Neutrophil (primary cell): ENCODE measurements at regions not wholly inside any gene's neighbourhood (a gene's known extent, or its start where the extent isn't known, plus 50 kb on each side); places are given as distances from the start of the nearest gene placed in this dataset.

Experiments
- H3K27ac ChIP-seq: fragments of 200-600 bp; sonication (generic); 2 replicates; pipeline ENCODE4 v1.5.1; 2016; ENCODE audit warnings: mild to moderate bottlenecking, moderate library complexity
- H3K27me3 ChIP-seq: fragments of 200-600 bp; sonication (generic); 2 replicates; pipeline ENCODE4 v1.6.0; 2016; ENCODE audit warnings: mild to moderate bottlenecking
- H3K36me3 ChIP-seq: fragments of 200-600 bp; sonication (generic); 2 replicates; pipeline ENCODE4 v1.5.1; 2017
- H3K4me1 ChIP-seq, 2 experiments: fragments of 200-600 bp in 1 of 2; sonication (generic) in 1 of 2; 1 replicate in 1 of 2; 2 replicates in 1 of 2; pipeline versions ENCODE4 v1.5.1 to v1.6.1; 2013 to 2016; ENCODE audit warnings: low read depth in 1 of 2, low read length in 1 of 2, mild to moderate bottlenecking in 1 of 2, moderate library complexity in 1 of 2; ENCODE audit not compliant: control insufficient read depth in 1 of 2, insufficient read depth in 1 of 2
- H3K4me3 ChIP-seq, 2 experiments: fragments of 200-600 bp in 1 of 2; sonication (generic) in 1 of 2; 1 replicate in 1 of 2; 2 replicates in 1 of 2; pipeline ENCODE4 v1.5.1; 2013 to 2016; ENCODE audit warnings: low read depth in 1 of 2, low read length in 1 of 2, mild to moderate bottlenecking in 1 of 2, moderate library complexity in 1 of 2
- H3K9me3 ChIP-seq: fragments of 200-600 bp; sonication (generic); 2 replicates; pipeline ENCODE4 v1.5.1; 2016
- TF ChIP-seq, protein P1 (sequence below): fragments of 200-600 bp; sonication (generic); IDR thresholded peaks from 2 replicates; pipeline ENCODE4 v1.5.1; 2016; ENCODE audit warnings: antibody characterized with exemption

DNA sequence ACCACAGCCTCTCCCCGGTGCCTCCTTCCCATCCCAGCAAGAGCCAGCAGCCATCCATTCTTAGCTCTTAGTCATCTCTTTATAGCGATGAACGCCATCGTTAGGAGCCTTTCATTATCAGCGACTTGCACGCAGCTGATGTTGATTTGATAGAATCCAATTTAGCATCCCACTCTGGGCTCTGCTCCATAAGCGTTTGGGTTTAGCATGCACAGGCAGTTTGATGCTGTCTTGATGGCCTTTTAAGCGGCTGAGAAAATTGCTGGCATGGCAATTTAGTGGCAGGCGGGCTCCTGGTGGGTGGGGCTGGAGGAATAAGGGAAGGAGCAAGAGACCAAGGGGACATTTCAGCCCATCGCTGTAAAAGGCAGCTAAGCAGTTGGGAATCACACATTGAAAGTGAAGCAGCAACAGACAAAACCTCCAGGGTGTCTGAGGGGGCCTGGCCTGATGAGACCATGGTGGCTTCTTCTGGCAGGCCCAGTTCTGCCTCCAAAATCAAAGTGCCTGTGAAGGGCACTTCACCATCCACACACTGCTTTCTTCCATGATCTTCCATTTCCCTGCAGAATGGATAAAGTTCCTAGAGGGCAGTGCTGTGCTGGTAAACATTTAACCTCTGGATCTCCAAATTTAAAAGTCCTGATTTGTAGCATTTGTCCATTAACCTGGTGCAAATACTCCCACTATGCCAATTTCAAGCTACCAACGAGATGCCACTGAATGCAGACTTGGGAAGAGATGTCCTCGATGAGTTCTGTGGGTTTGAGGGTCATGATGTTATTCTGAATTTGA, 107.8 kb upstream of the PLXNA4 start:
- H3K27ac ChIP-seq, result no peak overlapping the region
- H3K36me3 ChIP-seq, result no peaks in the 10 kb centered on the region
- H3K4me1 ChIP-seq, result no peaks in the 10 kb centered on the region

DNA sequence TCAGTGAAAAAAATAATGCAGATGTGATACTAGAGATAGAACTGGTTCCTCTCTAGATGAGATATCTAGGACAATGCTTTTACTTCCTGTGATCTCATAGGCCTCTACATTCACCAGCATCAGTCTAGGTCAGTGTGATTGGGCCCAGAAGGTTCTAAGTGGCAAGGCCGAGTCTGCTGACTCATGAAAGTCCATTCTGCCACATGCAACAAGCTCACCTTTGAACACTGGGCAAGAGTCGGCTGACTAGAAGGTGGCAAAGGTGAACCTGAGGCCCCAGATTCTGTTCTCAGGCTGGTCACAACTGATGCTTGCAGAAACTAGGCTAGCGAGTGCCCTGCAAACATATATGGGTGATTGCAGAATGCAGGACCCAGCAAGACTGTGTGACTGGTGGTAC, 105.7 kb upstream of the PLXNA4 start:
- H3K9me3 ChIP-seq, result no peaks in the 10 kb centered on the region
- TF ChIP-seq, protein P1, sequence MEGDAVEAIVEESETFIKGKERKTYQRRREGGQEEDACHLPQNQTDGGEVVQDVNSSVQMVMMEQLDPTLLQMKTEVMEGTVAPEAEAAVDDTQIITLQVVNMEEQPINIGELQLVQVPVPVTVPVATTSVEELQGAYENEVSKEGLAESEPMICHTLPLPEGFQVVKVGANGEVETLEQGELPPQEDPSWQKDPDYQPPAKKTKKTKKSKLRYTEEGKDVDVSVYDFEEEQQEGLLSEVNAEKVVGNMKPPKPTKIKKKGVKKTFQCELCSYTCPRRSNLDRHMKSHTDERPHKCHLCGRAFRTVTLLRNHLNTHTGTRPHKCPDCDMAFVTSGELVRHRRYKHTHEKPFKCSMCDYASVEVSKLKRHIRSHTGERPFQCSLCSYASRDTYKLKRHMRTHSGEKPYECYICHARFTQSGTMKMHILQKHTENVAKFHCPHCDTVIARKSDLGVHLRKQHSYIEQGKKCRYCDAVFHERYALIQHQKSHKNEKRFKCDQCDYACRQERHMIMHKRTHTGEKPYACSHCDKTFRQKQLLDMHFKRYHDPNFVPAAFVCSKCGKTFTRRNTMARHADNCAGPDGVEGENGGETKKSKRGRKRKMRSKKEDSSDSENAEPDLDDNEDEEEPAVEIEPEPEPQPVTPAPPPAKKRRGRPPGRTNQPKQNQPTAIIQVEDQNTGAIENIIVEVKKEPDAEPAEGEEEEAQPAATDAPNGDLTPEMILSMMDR, result no peak
- H3K4me3 ChIP-seq, result no peak overlapping the region
- H3K4me1 ChIP-seq, result no peaks in the 10 kb centered on the region
- H3K36me3 ChIP-seq, result no peaks in the 10 kb centered on the region
- H3K27ac ChIP-seq, result no peak overlapping the region
- H3K27me3 ChIP-seq, result no peaks in the 10 kb centered on the region

More for the DNA sequence above, 107.8 kb upstream of the PLXNA4 start:
- Histone ChIP-seq H3K9me3 (no peaks in the 10 kb centered on the region), H3K4me3 (no peak overlapping the region), H3K27me3 (no peaks in the 10 kb centered on the region)
- TF ChIP-seq, protein P1, result no peak

DNA sequence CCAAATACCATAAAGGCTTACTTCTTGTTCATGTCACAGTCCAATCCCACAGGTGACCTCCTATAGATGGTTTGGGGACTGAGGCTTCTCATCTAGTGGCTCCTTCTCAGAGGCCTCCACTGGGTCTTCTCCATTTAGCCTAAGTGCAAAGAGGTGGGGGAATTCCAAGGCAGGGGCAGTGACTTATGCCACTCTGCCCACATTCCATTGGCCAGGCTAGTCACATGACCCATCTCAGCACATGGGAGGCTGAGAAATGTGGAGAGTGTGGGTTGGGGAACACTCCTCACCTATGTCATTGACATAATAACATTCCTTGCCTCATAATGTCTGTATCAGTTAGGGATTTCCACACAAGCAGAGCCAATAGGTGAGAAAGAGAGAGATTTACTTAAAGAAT, 104.3 kb upstream of the PLXNA4 start:
- Histone ChIP-seq H3K36me3 (no peaks in the 10 kb centered on the region), H3K9me3 (no peaks in the 10 kb centered on the region), H3K4me1 (no peaks in the 10 kb centered on the region), H3K4me3 (no peak overlapping the region), H3K27ac (no peak overlapping the region), H3K27me3 (no peaks in the 10 kb centered on the region)
- TF ChIP-seq, protein P1, result no peak

DNA sequence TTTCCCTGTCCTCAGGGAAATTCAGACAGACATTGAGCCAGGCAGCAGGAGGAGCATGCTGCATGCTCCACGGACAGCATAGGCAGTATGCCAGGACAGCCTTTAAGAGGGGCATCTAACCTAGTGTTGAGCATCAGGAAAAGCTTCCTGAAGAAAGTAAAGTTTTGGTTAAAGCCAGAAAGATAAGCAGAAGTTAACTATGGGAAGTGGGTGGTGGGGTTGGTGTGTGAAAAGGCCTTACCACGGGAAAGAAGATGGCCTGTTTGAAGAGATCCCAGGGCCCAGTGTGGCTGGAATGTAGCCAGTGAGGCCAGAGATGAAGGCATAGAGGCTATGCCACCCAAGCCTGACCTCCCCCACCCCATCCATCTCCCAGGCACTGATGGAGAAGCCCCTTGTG, 102.4 kb upstream of the PLXNA4 start:
- Histone ChIP-seq H3K27me3 (no peaks in the 10 kb centered on the region), H3K4me3 (no peak overlapping the region), H3K36me3 (no peaks in the 10 kb centered on the region), H3K4me1 (no peaks in the 10 kb centered on the region), H3K9me3 (no peaks in the 10 kb centered on the region), H3K27ac (no peak overlapping the region)
- TF ChIP-seq, protein P1, result no peak

DNA sequence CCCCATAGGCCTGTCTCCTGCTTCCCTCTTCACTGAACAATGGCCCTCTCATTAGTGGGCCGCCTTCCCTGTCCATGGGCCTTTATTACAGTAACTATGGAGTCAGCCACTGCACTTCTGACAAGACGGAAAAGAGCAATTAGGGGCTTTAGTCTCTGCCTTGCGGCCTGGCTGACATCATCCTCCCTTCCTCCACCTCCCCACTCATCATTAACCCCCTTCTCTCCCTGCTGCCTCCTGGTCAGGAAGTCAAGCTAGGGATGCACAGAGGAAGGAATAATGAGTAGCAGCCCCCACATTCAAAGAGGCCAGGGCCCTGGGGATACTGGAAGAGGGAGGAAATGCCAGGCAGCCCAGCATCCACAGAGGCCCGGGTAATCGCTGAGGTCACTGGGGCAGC, 101.6 kb upstream of the PLXNA4 start:
- TF ChIP-seq, protein P1, result no peak
- H3K9me3 ChIP-seq, result no peaks in the 10 kb centered on the region
- H3K4me1 ChIP-seq, result no peaks in the 10 kb centered on the region
- no peaks in the 10 kb centered on the region for H3K27me3 ChIP-seq
- H3K27ac ChIP-seq, result no peak overlapping the region
- no peak overlapping the region for H3K4me3 ChIP-seq
- H3K36me3 ChIP-seq, result no peaks in the 10 kb centered on the region
